Esophagus (tissue), 2 donors: ENCODE measurements at regions not wholly inside any gene's neighbourhood (a gene's known extent, or its start where the extent isn't known, plus 50 kb on each side); places are given as distances from the start of the nearest gene placed in this dataset.

ENCODE experiments used
- H3K27ac ChIP-seq, 2 donors: one replicate each; pipeline ENCODE4 v1.5.1; 2013; ENCODE audit warnings: low read depth in 2 of 2, mild to moderate bottlenecking in 2 of 2, inconsistent platforms in 1 of 2, low read length in 1 of 2, moderate library complexity in 1 of 2
- H3K27me3 ChIP-seq, 2 donors: one replicate each; pipeline ENCODE4 v1.6.1; 2013; ENCODE audit warnings: low read length in 2 of 2, control low read depth in 1 of 2, mild to moderate bottlenecking in 1 of 2; ENCODE audit not compliant: insufficient read depth in 2 of 2, control insufficient read depth in 1 of 2
- H3K36me3 ChIP-seq, 2 donors: one replicate each; pipeline ENCODE4 v1.6.1; 2013; ENCODE audit warnings: low read length in 1 of 2; ENCODE audit not compliant: control insufficient read depth in 2 of 2, insufficient read depth in 2 of 2
- H3K4me1 ChIP-seq, 2 donors: one replicate each; pipeline ENCODE4 v1.6.1; 2013; ENCODE audit warnings: low read length in 1 of 2; ENCODE audit not compliant: control insufficient read depth in 2 of 2, insufficient read depth in 2 of 2
- H3K4me3 ChIP-seq, 2 donors: one replicate each; pipeline ENCODE4 v1.5.1; 2013; ENCODE audit warnings: low read length in 2 of 2, mild to moderate bottlenecking in 2 of 2, low read depth in 1 of 2, moderate library complexity in 1 of 2
- H3K9me3 ChIP-seq, 2 donors: one replicate each; pipeline ENCODE4 v1.6.1; 2013; ENCODE audit warnings: mild to moderate bottlenecking in 2 of 2, low read depth in 1 of 2, low read length in 1 of 2, moderate library complexity in 1 of 2; ENCODE audit not compliant: control insufficient read depth in 2 of 2, insufficient read depth in 1 of 2
- WGBS, 2 donors: extraction: QIAGEN DNeasy Blood & Tissue Kit; methylation state at CpG; one replicate each; pipeline ENCODE4 v1.1.7; 2013; 5-methylcytosine and 5-hydroxymethylcytosine counted together
- donor health status: healthy with polysubstance abuse.
- donor health status: Bipolar disorder and iron deficiency.

GRCh38 chr9:91098203-91098850, 263.4 kb downstream of the AUH start:
- H3K4me1 ChIP-seq, result peaks cover 0 to 12% of the 10 kb centered on the region in 2 donors
- H3K4me3 ChIP-seq, result no peak overlapping the region
- no peaks in the 10 kb centered on the region for H3K27me3 ChIP-seq
- H3K9me3 ChIP-seq, result no peaks in the 10 kb centered on the region
- WGBS, 2 donors, result 93% methylated on average over 10 of the region's 10 CpGs
- no peaks in the 10 kb centered on the region for H3K36me3 ChIP-seq
- no peak overlapping the region for H3K27ac ChIP-seq

GRCh38 chr9:91099436-91099835, 262.3 kb downstream of the AUH start:
- WGBS, 2 donors, result 75 to 79% methylated on average over 4 of the region's 4 CpGs

GRCh38 chr9:91100878-91101450, 260.8 kb downstream of the AUH start:
- Histone ChIP-seq H3K4me1 (peaks cover 2 to 12% of the 10 kb centered on the region in 2 donors), H3K9me3 (no peaks in the 10 kb centered on the region), H3K27ac (peak overlapping the region; percentile 29 to 68), H3K4me3 (no peak overlapping the region), H3K36me3 (no peaks in the 10 kb centered on the region), H3K27me3 (no peaks in the 10 kb centered on the region)
- 62 to 68% methylated on average over 6 of the region's 6 CpGs for whole genome bisulfite sequencing, 2 donors

More at GRCh38 chr9:91099436-91099835, 262.3 kb downstream of the AUH start:
- H3K9me3 ChIP-seq, result no peaks in the 10 kb centered on the region
- no peaks in the 10 kb centered on the region for H3K36me3 ChIP-seq
- H3K27me3 ChIP-seq, result no peaks in the 10 kb centered on the region
- H3K4me1 ChIP-seq, result peaks cover 0 to 12% of the 10 kb centered on the region in 2 donors
- no peak overlapping the region for H3K27ac ChIP-seq
- H3K4me3 ChIP-seq, result no peak overlapping the region

- WGBS, 2 donors, result 70 to 77% methylated on average over 7 of the region's 7 CpGs
- Histone ChIP-seq H3K27me3 (no peaks in the 10 kb centered on the region), H3K36me3 (no peaks in the 10 kb centered on the region), H3K4me3 (no peak overlapping the region), H3K27ac (no peak overlapping the region), H3K9me3 (no peaks in the 10 kb centered on the region), H3K4me1 (peaks cover 2 to 12% of the 10 kb centered on the region in 2 donors)
Observed at GRCh38 chr9:91101611-91102168, 260.0 kb downstream of the AUH start.

- peaks cover 2 to 12% of the 10 kb centered on the region in 2 donors for H3K4me1 ChIP-seq
- no peaks in the 10 kb centered on the region for H3K9me3 ChIP-seq
- H3K27ac ChIP-seq, result no peak overlapping the region
- H3K36me3 ChIP-seq, result no peaks in the 10 kb centered on the region
- no peak overlapping the region for H3K4me3 ChIP-seq
- no peaks in the 10 kb centered on the region for H3K27me3 ChIP-seq
Observed at GRCh38 chr9:91102269-91102668, 259.4 kb downstream of the AUH start.

GRCh38 chr9:91103931-91104330, 257.8 kb downstream of the AUH start:
- WGBS, 2 donors, result 79 to 85% methylated on average over 1 of the region's 1 CpG
- no peaks in the 10 kb centered on the region for H3K9me3 ChIP-seq
- H3K27me3 ChIP-seq, result no peaks in the 10 kb centered on the region
- no peak overlapping the region for H3K4me3 ChIP-seq
- H3K4me1 ChIP-seq, result peaks cover 2 to 12% of the 10 kb centered on the region in 2 donors
- no peaks in the 10 kb centered on the region for H3K36me3 ChIP-seq
- H3K27ac ChIP-seq, result no peak overlapping the region

DNA sequence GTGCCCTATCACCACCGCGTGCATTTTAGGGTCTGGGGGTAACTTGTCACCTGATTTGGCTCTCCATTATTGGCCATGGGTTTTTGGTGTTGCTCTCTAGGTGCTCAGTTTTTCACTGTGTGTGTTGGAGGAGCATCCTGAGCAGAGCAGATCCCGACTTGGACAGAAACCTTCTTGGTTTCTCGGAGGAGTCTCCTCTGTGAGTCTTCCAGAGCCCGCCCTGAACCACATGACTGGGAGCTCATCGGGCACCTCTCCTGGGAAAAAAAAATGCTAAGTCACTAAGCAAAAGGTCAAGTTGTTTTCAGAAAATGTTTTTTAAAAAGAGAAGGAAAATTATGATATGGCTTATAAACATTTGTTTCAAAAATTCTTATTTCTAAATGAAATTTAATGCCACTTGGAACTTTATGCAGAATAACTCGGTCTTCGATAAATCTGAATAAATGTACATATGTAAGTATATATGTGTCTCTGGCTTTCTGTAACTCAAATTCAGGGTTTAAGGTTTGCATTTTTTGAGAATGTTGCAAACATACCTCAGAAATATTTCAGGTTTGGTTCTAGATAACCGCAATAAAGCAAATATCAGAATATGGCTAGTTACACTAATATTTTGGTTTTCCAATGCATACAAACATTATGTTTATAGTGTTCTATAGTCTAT, 255.2 kb downstream of the AUH start:
- Histone ChIP-seq H3K27me3 (no peaks in the 10 kb centered on the region), H3K9me3 (no peaks in the 10 kb centered on the region), H3K4me1 (peaks cover 2 to 3% of the 10 kb centered on the region in 2 donors), H3K4me3 (no peak overlapping the region), H3K27ac (no peak overlapping the region), H3K36me3 (no peaks in the 10 kb centered on the region)
- WGBS, 2 donors, result 89% methylated on average over 9 of the region's 9 CpGs

- no peak overlapping the region for H3K4me3 ChIP-seq
- no peaks in the 10 kb centered on the region for H3K27me3 ChIP-seq
- H3K27ac ChIP-seq, result no peak overlapping the region
- H3K9me3 ChIP-seq, result no peaks in the 10 kb centered on the region
- no peaks in the 10 kb centered on the region for H3K36me3 ChIP-seq
- peaks cover 0 to 2% of the 10 kb centered on the region in 2 donors for H3K4me1 ChIP-seq
Observed at GRCh38 chr9:91111226-91111625, 250.5 kb downstream of the AUH start.

DNA sequence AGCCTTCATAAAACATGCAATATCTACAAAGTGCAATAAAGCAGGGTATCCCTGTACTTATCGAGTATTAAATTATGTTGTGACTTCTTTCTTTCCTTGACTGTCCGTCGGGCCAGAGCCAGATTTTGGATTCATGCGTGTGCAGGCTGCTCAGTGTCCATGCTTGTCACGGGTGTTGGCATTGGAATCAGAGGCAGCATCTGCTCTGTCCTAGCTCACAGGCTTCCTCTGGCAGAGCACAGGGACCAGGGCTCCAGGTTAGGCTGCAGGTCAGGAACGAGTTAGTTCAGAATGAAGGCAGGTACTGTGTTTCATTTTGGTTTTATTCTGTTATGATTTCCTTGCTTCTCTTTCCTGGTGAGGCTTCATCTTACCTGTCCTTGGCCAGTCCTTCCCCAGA, 249.8 kb downstream of the AUH start:
- Histone ChIP-seq H3K4me3 (no peak overlapping the region), H3K9me3 (no peaks in the 10 kb centered on the region), H3K4me1 (peaks cover 0 to 4% of the 10 kb centered on the region in 2 donors), H3K27ac (no peak overlapping the region), H3K27me3 (no peaks in the 10 kb centered on the region), H3K36me3 (no peaks in the 10 kb centered on the region)
- WGBS, 2 donors, result 93 to 96% methylated on average over 6 of the region's 6 CpGs
